C4-2B (cell line): ENCODE measurements at regions not wholly inside any gene's neighbourhood (a gene's known extent, or its start where the extent isn't known, plus 50 kb on each side); places are given as distances from the start of the nearest gene placed in this dataset.

Experiments
- H3K27ac ChIP-seq: fragments of 450-650 bp; 2 replicates; pipeline ENCODE4 v1.5.1; 2017
- CTCF ChIP-seq: fragments of 450-650 bp; conservative IDR thresholded peaks from 2 replicates; pipeline ENCODE4 v1.5.1; 2017; ENCODE audit warnings: mild to moderate bottlenecking
- ZFX ChIP-seq: fragments of 450-650 bp; IDR thresholded peaks from 2 replicates; pipeline ENCODE4 v1.6.1; 2017

GRCh38 chr4:169826634-169827187, 69.0 kb upstream of the HPF1 start:
- TF ChIP-seq ZFX = no peak
- no peak overlapping the region for H3K27ac ChIP-seq

GRCh38 chr4:169823685-169824084, 65.9 kb upstream of the HPF1 start:
- TF ChIP-seq CTCF = no peak
- no peak for TF ChIP-seq ZFX
- H3K27ac ChIP-seq = no peak overlapping the region

GRCh38 chr4:169821402-169821801, 63.7 kb upstream of the HPF1 start:
- H3K27ac ChIP-seq = no peak overlapping the region
- TF ChIP-seq CTCF (no peak), ZFX (no peak)

- no peak for TF ChIP-seq CTCF
- TF ChIP-seq ZFX = no peak
- H3K27ac ChIP-seq = no peak overlapping the region
Measured at GRCh38 chr4:169818063-169818679, 60.4 kb upstream of the HPF1 start.

- H3K27ac ChIP-seq = no peak overlapping the region
- TF ChIP-seq CTCF (no peak), ZFX (no peak)
Measured at GRCh38 chr4:169815606-169816005, 57.9 kb upstream of the HPF1 start.

- H3K27ac ChIP-seq = no peak overlapping the region
- TF ChIP-seq CTCF (no peak), ZFX (no peak)
Measured at GRCh38 chr4:169811476-169811875, 53.7 kb upstream of the HPF1 start.

GRCh38 chr4:169810325-169811323, 52.9 kb upstream of the HPF1 start:
- H3K27ac ChIP-seq = no peak overlapping the region
- TF ChIP-seq CTCF = peak; percentile 87
- no peak for TF ChIP-seq ZFX
